Iris pigment epithelial cell (primary cell): ENCODE measurements at regions not wholly inside any gene's neighbourhood (a gene's known extent, or its start where the extent isn't known, plus 50 kb on each side); places are given as distances from the start of the nearest gene placed in this dataset.

ENCODE experiments used
- DNase-seq: peaks from one replicate; pipeline ENCODE4 v3.0.0-alpha.2; 2011; ENCODE audit warnings: low read depth

- DNase-seq, result no peak
Measured at GRCh38 chr2:118565786-118566540, 281.5 kb downstream of the EN1 start.

- no peak for DNase-seq
Measured at GRCh38 chr2:118565301-118565700, 282.1 kb downstream of the EN1 start.

GRCh38 chr2:118562144-118562543 lies 285.3 kb downstream of the EN1 start:
- DNase-seq, result no peak

- DNase-seq, result no peak
Measured at GRCh38 chr2:118558846-118559245, 288.6 kb downstream of the EN1 start.

- DNase-seq, result no peak
Measured at GRCh38 chr2:118557791-118558190, 289.7 kb downstream of the EN1 start.

- DNase-seq, result no peak
Measured at GRCh38 chr2:118557016-118557415, 290.4 kb downstream of the EN1 start.

- peak; percentile 10 for DNase-seq
Measured at GRCh38 chr2:118554616-118555015, 292.8 kb downstream of the EN1 start.

- DNase-seq, result no peak
Measured at GRCh38 chr2:118549503-118549902, 297.9 kb downstream of the EN1 start.

- no peak for DNase-seq
Measured at GRCh38 chr2:118548880-118549488, 298.5 kb downstream of the EN1 start.

- peak; percentile 46 for DNase-seq
Measured at GRCh38 chr2:118539290-118539689, 308.2 kb downstream of the EN1 start.

GRCh38 chr2:118536306-118536705 lies 311.1 kb downstream of the EN1 start:
- DNase-seq, result no peak

- DNase-seq, result no peak
Measured at GRCh38 chr2:118535818-118536212, 311.6 kb downstream of the EN1 start.

- no peak for DNase-seq
Measured at GRCh38 chr2:118535171-118535817, 312.2 kb downstream of the EN1 start.

- peak; percentile 15 for DNase-seq
Measured at GRCh38 chr2:118530976-118531375, 316.5 kb downstream of the EN1 start.

GRCh38 chr2:118529908-118530599 lies 317.4 kb downstream of the EN1 start:
- no peak for DNase-seq

- no peak for DNase-seq
Measured at GRCh38 chr2:118527571-118527970, 319.9 kb downstream of the EN1 start.

- no peak for DNase-seq
Measured at GRCh38 chr2:118525346-118525745, 322.1 kb downstream of the EN1 start.

- DNase-seq, result no peak
Measured at GRCh38 chr2:118524911-118525310, 322.5 kb downstream of the EN1 start.

GRCh38 chr2:118523761-118524160 lies 323.7 kb downstream of the EN1 start:
- DNase-seq, result no peak

GRCh38 chr2:118521960-118522359 lies 325.5 kb downstream of the EN1 start:
- no peak for DNase-seq

GRCh38 chr2:118521272-118521671 lies 326.2 kb downstream of the EN1 start:
- no peak for DNase-seq

- no peak for DNase-seq
Measured at GRCh38 chr2:118520246-118520645, 327.2 kb downstream of the EN1 start.

- DNase-seq, result no peak
Measured at GRCh38 chr2:118519511-118519910, 327.9 kb downstream of the EN1 start.
